ENCODE measurements at regions not wholly inside any gene's neighbourhood (a gene's known extent, or its start where the extent isn't known, plus 50 kb on each side); places are given as distances from the start of the nearest gene placed in this dataset.

DNA sequence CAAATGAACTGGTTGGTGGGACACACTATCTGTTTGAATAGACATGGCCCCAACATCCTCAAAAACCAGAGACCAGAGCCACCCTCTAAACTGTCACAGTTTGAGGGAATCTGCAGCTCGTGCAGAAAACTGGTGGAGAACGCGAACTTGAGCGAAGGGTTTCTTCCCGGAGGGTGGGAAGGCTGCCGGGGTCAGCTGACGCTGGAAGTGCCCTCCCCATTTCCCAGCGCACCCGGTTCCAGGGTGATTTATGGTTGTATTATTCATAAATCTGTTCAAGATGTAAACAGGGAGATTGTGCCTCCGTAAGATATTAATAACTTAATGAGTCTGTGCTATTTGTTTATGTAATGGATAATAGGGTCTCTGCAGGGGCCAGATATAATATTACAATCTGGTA lies 1396.7 kb downstream of the BRD1 start:
- peaks cover 0 to 23% (median 0%) of the 10 kb centered on the region in 9 donors for H3K27me3 ChIP-seq

DNA sequence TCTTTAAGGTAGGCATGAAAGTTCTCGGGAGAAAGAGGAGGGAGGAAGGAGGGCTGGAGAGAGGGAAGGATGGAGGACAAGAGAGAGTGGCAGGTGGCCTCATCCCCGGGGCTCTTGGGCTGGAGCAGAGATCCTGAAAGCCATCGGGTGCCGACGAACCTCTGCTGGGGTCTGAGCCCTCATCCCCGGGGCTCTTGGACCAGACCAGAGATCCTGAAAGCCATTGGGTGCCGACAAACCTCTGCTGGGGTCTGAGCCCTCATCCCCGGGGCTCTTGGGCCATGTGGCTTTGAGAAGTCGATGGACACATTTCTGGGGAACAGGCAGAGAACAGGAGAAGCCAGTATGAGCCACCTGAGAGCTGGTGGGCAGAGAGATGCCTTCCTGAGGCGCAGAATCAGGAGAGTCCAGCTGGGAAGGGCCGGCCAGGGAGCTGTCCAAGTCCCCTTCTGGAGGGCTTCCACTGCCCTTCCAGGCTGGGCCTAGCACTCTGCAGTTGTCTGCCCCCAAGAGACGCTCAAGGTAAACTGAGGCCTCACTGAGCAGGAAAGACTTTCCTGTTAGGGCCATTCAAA lies 1398.1 kb downstream of the BRD1 start:
- H3K9me3 ChIP-seq: no peaks in the 10 kb centered on the region
- H3K27ac ChIP-seq: no peak overlapping the region
- ATAC-seq (no peak), DNase-seq (no peak)
- intact Hi-C loops (cut with DNase I): no loop called here
- no peaks in the 10 kb centered on the region for H3K4me1 ChIP-seq
- 68 to 80% (median 76%) methylated on average over 12 of the region's 12 CpGs for WGBS, 4 donors
- no peak for TF ChIP-seq POLR2A (IDR thresholded peaks at IDR 0.05)
- TF ChIP-seq, protein P1, sequence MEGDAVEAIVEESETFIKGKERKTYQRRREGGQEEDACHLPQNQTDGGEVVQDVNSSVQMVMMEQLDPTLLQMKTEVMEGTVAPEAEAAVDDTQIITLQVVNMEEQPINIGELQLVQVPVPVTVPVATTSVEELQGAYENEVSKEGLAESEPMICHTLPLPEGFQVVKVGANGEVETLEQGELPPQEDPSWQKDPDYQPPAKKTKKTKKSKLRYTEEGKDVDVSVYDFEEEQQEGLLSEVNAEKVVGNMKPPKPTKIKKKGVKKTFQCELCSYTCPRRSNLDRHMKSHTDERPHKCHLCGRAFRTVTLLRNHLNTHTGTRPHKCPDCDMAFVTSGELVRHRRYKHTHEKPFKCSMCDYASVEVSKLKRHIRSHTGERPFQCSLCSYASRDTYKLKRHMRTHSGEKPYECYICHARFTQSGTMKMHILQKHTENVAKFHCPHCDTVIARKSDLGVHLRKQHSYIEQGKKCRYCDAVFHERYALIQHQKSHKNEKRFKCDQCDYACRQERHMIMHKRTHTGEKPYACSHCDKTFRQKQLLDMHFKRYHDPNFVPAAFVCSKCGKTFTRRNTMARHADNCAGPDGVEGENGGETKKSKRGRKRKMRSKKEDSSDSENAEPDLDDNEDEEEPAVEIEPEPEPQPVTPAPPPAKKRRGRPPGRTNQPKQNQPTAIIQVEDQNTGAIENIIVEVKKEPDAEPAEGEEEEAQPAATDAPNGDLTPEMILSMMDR (IDR thresholded peaks at IDR 0.05): no peak
- no peaks in the 10 kb centered on the region for H3K36me3 ChIP-seq
- peaks cover 0 to 32% (median 0%) of the 10 kb centered on the region in 9 donors for H3K27me3 ChIP-seq
- no peak overlapping the region for H3K4me3 ChIP-seq

More for the DNA sequence above, 1396.7 kb downstream of the BRD1 start:
- H3K27ac ChIP-seq: no peak overlapping the region
- TF ChIP-seq POLR2A (IDR thresholded peaks at IDR 0.05): no peak
- TF ChIP-seq, protein P1 (IDR thresholded peaks at IDR 0.05): no peak
- H3K9me3 ChIP-seq: no peaks in the 10 kb centered on the region
- no peak for ATAC-seq
- no peaks in the 10 kb centered on the region for H3K36me3 ChIP-seq
- no peak for DNase-seq
- H3K4me1 ChIP-seq: no peaks in the 10 kb centered on the region
- WGBS, 4 donors: 72 to 83% (median 80%) methylated on average over 10 of the region's 10 CpGs
- intact Hi-C loops (cut with DNase I): no loop called here
- no peak overlapping the region for H3K4me3 ChIP-seq

DNA sequence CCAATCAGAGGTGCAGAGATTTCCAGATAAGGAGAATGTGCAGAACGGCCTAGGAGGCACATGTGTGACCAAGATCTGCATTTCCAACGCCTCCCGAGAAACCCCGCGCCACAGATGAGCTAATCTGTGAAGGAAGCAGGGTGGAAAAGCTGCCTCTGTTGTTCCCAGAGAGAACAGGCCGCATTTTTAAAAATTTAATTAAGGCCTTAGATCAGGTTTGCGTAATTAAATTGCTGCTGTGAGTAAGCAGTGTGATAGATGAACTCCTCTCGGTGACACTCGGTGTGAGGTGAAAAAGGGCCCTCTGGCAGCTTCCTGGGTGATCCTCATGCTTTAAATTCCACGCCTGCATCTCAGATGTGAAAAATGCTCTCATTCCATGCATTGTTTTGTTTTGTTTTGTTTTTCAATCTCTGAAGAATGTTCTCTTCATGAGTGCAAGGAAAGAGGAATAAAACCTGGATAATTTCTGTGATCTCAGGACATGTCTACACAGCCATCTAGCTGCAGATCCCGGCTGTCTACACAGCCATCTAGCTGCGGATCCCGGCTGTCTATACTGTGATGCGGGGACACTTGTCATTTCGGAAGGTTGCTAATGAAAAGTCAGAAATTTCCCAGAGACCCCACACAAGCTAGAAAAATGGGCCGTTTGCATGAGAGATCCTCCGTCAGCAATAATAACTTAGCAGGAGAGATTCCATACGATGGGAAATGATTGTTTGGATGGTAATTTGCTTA lies 1398.9 kb downstream of the BRD1 start:
- Histone ChIP-seq H3K27me3 (peaks cover 0 to 37% (median 0%) of the 10 kb centered on the region in 9 donors), H3K4me1 (no peaks in the 10 kb centered on the region), H3K27ac (no peak overlapping the region), H3K4me3 (no peak overlapping the region), H3K9me3 (no peaks in the 10 kb centered on the region), H3K36me3 (no peaks in the 10 kb centered on the region)
- TF ChIP-seq POLR2A (IDR thresholded peaks at IDR 0.05): no peak
- TF ChIP-seq, protein P1 (IDR thresholded peaks at IDR 0.05): no peak
- 56 to 64% (median 59%) methylated on average over 18 of the region's 18 CpGs for WGBS, 4 donors
- intact Hi-C loops (cut with DNase I): no loop called here
- no peak for DNase-seq
- no peak for ATAC-seq

DNA sequence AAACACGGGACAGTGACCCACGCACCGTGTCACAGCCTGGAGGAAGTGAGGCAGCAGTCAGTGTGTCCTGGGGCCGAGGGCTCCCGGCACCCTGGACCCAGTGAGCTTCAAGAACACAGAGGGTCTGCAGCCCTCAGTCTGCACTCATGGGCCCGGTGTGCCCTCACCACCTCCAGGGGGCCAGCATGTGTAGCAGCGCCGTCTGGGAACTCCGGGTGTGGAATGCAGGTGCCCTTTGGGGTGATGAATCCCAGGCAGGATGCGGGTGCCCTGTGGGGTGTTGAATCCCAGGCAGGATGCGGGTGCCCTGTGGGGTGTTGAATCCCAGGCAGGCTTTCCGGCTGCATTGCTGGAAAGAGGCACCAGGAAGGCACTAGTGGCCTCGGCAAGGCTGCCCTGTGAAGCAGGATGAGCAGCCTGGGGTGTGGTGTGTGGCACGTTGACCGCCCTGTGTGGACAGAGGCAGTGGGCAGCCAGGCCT lies 1399.9 kb downstream of the BRD1 start:
- peaks cover 0 to 37% (median 0%) of the 10 kb centered on the region in 9 donors for H3K27me3 ChIP-seq
- no peak for ATAC-seq
- WGBS, 4 donors: 70 to 80% (median 75%) methylated on average over 9 to 15 of the region's 15 CpGs

More for the DNA sequence above, 1399.9 kb downstream of the BRD1 start:
- H3K9me3 ChIP-seq: no peaks in the 10 kb centered on the region
- no peak for DNase-seq
- intact Hi-C loops (cut with DNase I): no loop called here
- H3K4me1 ChIP-seq: no peaks in the 10 kb centered on the region
- no peak overlapping the region for H3K27ac ChIP-seq
- no peak overlapping the region for H3K4me3 ChIP-seq
- TF ChIP-seq POLR2A (IDR thresholded peaks at IDR 0.05): no peak
- TF ChIP-seq, protein P1 (IDR thresholded peaks at IDR 0.05): no peak
- no peaks in the 10 kb centered on the region for H3K36me3 ChIP-seq

All from heart left ventricle (tissue), 16 donors.